HG03159 (cell line): ENCODE measurements at regions not wholly inside any gene's neighbourhood (a gene's known extent, or its start where the extent isn't known, plus 50 kb on each side); places are given as distances from the start of the nearest gene placed in this dataset.

ENCODE experiments used
- ATAC-seq: cut with Tn5 transposase; IDR thresholded peaks from one replicate; pipeline ENCODE4 v1.9.1; 2021; ENCODE audit warnings: mild to moderate bottlenecking, moderate library complexity; ENCODE audit not compliant: unreplicated experiment

GRCh38 chr6:168737014-168737413 lies 296.0 kb downstream of the SMOC2 start:
- ATAC-seq: no peak

- ATAC-seq: no peak
Observed at GRCh38 chr6:168736039-168736438, 295.1 kb downstream of the SMOC2 start.

GRCh38 chr6:168735268-168735949 lies 294.4 kb downstream of the SMOC2 start:
- ATAC-seq: no peak

GRCh38 chr6:168734523-168734922 lies 293.5 kb downstream of the SMOC2 start:
- no peak for ATAC-seq

GRCh38 chr6:168732676-168733075 lies 291.7 kb downstream of the SMOC2 start:
- ATAC-seq: no peak

GRCh38 chr6:168730931-168731716 lies 290.1 kb downstream of the SMOC2 start:
- no peak for ATAC-seq

- no peak for ATAC-seq
Observed at GRCh38 chr6:168728056-168728455, 287.1 kb downstream of the SMOC2 start.

GRCh38 chr6:168726312-168726856 lies 285.4 kb downstream of the SMOC2 start:
- no peak for ATAC-seq

- no peak for ATAC-seq
Observed at GRCh38 chr6:168725802-168726201, 284.8 kb downstream of the SMOC2 start.

- ATAC-seq: no peak
Observed at GRCh38 chr6:168724669-168725570, 283.9 kb downstream of the SMOC2 start.

- no peak for ATAC-seq
Observed at GRCh38 chr6:168724033-168724432, 283.0 kb downstream of the SMOC2 start.

- ATAC-seq: no peak
Observed at GRCh38 chr6:168722397-168722796, 281.4 kb downstream of the SMOC2 start.

- no peak for ATAC-seq
Observed at GRCh38 chr6:168721571-168721970, 280.6 kb downstream of the SMOC2 start.

- no peak for ATAC-seq
Observed at GRCh38 chr6:168719901-168720300, 278.9 kb downstream of the SMOC2 start.

GRCh38 chr6:168718821-168719475 lies 278.0 kb downstream of the SMOC2 start:
- no peak for ATAC-seq
